Ovary (tissue), 7 donors: ENCODE measurements at regions not wholly inside any gene's neighbourhood (a gene's known extent, or its start where the extent isn't known, plus 50 kb on each side); places are given as distances from the start of the nearest gene placed in this dataset.

Source experiments
- DNase-seq, 5 donors: peaks; one replicate each; pipeline ENCODE4 v3.0.0-alpha.2; 2019 to 2020
- H3K27ac ChIP-seq, 2 donors: fragments of 200-600 bp; one replicate each; pipeline versions ENCODE4 v1.5.1 to v1.8.0; 2019 to 2022
- H3K27me3 ChIP-seq: fragments of 200-600 bp; one replicate; pipeline ENCODE4 v1.8.0; 2022
- H3K36me3 ChIP-seq: fragments of 200-600 bp; sonication (generic); one replicate; pipeline ENCODE4 v1.5.1; 2019
- H3K4me1 ChIP-seq: one replicate; pipeline ENCODE4 v1.8.1; 2013; ENCODE audit warnings: mild to moderate bottlenecking, moderate library complexity; ENCODE audit not compliant: insufficient read depth
- H3K4me3 ChIP-seq: fragments of 200-600 bp; sonication (generic); one replicate; pipeline ENCODE4 v1.5.1; 2017
- H3K9me3 ChIP-seq, 2 donors: fragments of 200-600 bp in 1 of 2; sonication (generic) in 1 of 2; one replicate each; pipeline versions ENCODE4 v1.5.1 to v1.8.1; 2013 to 2019; ENCODE audit warnings: mild to moderate bottlenecking in 1 of 2, moderate library complexity in 1 of 2
- EP300 ChIP-seq: sonication (generic); formaldehyde crosslinking; IDR thresholded peaks from one replicate; pipeline ENCODE4 v1.6.1; 2017; ENCODE audit warnings: antibody characterized with exemption
- POLR2A ChIP-seq: fragments of 450-650 bp; IDR thresholded peaks from one replicate; pipeline ENCODE4 v1.6.1; 2017; ENCODE audit warnings: antibody characterized with exemption, mild to moderate bottlenecking, moderate library complexity
- WGBS, 3 donors: extraction: QIAGEN DNeasy Blood & Tissue Kit in 1 of 3; methylation state at CpG; one replicate each; pipeline versions ENCODE4 v1.1.5 to v1.1.7; 2013 to 2017; 5-methylcytosine and 5-hydroxymethylcytosine counted together
- intact Hi-C, 4 donors: fragments of 100-400 bp; cut with DNase I; formaldehyde crosslinking; loops; one replicate each; pipeline versions ENCODE4 v1.11.0 to v1.15.1; 2022 to 2023
- TF ChIP-seq, protein P1 (sequence below), 3 donors: fragments of 450-650 bp in 2 of 3; fragments of 200-600 bp in 1 of 3; IDR thresholded peaks; one replicate each; pipeline versions ENCODE4 v1.5.1 to v1.8.0; 2016 to 2022; ENCODE audit warnings: antibody characterized with exemption in 3 of 3, mild to moderate bottlenecking in 1 of 3
- donor health status: DM: no; HTN: no; CAD: no; lungs with moderate emphysema.
- donor health status: DM: no; HTN: no; CAD: no.
- donor health status: Bipolar disorder and iron deficiency.
- donor health status: DM: no; HTN: no; CAD: no.
- donor health status: DM: yes; HTN: yes; CAD: no.

DNA sequence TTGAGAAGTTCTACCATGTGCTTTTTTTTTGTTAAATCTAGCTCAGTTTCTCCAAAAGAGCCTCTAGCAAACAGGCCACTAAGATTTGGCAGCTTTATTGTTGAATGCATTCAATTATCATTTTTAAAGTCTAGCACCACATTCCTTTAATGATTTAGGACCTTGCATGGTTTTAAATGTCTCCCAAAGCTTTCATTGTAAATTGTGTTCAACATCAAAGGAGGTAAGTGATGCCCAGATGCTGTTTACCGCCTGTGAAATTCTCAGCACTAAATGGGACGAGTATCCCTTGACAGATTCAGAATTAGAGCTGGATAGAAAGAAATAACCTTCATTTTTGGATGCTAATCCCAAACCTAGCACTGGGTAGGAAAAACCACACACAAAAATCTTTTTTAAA is 112.1 kb upstream of the FAM204A start:
- Histone ChIP-seq H3K27me3 (no peaks in the 10 kb centered on the region), H3K36me3 (no peaks in the 10 kb centered on the region), H3K4me1 (no peaks in the 10 kb centered on the region), H3K9me3 (no peaks in the 10 kb centered on the region), H3K27ac (no peak overlapping the region), H3K4me3 (no peak overlapping the region)
- TF ChIP-seq POLR2A (no peak), EP300 (no peak)
- TF ChIP-seq, protein P1, sequence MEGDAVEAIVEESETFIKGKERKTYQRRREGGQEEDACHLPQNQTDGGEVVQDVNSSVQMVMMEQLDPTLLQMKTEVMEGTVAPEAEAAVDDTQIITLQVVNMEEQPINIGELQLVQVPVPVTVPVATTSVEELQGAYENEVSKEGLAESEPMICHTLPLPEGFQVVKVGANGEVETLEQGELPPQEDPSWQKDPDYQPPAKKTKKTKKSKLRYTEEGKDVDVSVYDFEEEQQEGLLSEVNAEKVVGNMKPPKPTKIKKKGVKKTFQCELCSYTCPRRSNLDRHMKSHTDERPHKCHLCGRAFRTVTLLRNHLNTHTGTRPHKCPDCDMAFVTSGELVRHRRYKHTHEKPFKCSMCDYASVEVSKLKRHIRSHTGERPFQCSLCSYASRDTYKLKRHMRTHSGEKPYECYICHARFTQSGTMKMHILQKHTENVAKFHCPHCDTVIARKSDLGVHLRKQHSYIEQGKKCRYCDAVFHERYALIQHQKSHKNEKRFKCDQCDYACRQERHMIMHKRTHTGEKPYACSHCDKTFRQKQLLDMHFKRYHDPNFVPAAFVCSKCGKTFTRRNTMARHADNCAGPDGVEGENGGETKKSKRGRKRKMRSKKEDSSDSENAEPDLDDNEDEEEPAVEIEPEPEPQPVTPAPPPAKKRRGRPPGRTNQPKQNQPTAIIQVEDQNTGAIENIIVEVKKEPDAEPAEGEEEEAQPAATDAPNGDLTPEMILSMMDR (IDR thresholded peaks at IDR 0.05), result no peak
- no peak for DNase-seq
- intact Hi-C loops, result no loop called here
- 45 to 74% (median 52%) methylated on average over 2 of the region's 2 CpGs for WGBS, 3 donors

DNA sequence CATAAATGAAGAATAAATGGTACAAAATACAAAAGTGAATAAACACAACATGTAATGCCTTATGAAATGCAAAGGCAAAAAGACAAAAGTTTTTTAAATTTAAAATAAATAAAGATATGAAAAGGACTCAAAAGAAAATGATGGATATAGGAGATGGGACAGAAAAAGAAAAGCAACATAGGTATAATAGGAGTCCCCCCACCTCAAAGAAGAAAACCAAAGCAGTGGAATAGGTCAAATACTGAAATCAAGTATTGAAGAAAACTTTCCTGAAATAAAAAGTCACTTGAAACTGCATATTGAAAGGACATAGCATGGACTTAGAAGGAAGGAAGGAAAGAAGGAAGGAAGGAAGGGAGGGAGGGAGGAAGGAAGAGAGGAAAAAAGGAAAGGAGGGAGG is 110.0 kb upstream of the FAM204A start:
- Histone ChIP-seq H3K9me3 (no peaks in the 10 kb centered on the region), H3K36me3 (no peaks in the 10 kb centered on the region), H3K4me3 (no peak overlapping the region), H3K27me3 (no peaks in the 10 kb centered on the region), H3K27ac (no peak overlapping the region), H3K4me1 (no peaks in the 10 kb centered on the region)
- TF ChIP-seq POLR2A (no peak), EP300 (no peak)
- TF ChIP-seq, protein P1 (IDR thresholded peaks at IDR 0.05), result no peak
- no peak for DNase-seq
- intact Hi-C loops, result no loop called here

DNA sequence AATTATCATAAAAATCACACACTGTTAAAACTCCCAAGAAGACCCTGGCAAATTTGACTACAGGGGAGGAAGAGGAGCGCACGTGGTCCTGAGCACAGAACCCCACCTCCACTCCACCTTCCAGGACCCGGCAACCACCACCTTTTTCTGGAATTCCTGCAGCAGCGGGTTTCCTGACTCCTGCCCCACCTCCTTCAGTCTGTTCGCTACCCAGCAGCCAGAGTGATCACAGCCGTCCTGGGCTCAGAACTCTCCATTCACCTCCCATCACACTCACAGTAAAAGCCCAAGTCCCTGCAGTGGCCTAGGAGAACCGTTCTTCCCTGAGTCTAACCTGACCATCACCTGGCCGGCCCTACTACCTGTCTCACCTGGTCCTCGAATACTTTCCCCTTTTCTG is 107.4 kb upstream of the FAM204A start:
- 59 to 79% (median 77%) methylated on average over 9 of the region's 9 CpGs for WGBS, 3 donors
- Histone ChIP-seq H3K9me3 (no peaks in the 10 kb centered on the region), H3K36me3 (no peaks in the 10 kb centered on the region), H3K27me3 (no peaks in the 10 kb centered on the region), H3K4me3 (no peak overlapping the region), H3K27ac (no peak overlapping the region), H3K4me1 (no peaks in the 10 kb centered on the region)
- intact Hi-C loops, result no loop called here
- TF ChIP-seq POLR2A (no peak), EP300 (no peak)
- TF ChIP-seq, protein P1 (IDR thresholded peaks at IDR 0.05), result no peak
- DNase-seq, result no peak

DNA sequence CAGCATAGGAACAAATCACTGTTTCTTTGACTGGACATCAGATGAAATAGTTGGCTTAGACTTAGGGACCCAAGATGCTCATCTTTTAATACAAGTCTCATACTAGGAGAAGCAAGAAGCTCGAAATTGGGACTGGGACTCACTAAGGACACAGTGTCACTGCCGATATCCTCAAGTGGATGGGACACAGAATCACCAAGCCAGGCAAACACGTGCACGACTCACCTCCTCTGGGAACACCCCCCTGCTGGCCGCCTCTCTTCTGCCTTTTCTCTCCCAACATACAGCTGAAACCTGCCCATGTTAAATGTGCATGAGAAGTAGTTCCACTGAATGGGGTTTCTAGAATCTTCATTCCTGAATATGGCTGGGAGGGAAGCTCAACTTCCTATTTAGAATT is 106.6 kb upstream of the FAM204A start:
- Histone ChIP-seq H3K27me3 (no peaks in the 10 kb centered on the region), H3K9me3 (no peaks in the 10 kb centered on the region), H3K36me3 (no peaks in the 10 kb centered on the region), H3K4me1 (no peaks in the 10 kb centered on the region), H3K4me3 (no peak overlapping the region), H3K27ac (no peak overlapping the region)
- WGBS, 3 donors, result 75 to 80% (median 79%) methylated on average over 5 of the region's 5 CpGs
- TF ChIP-seq, protein P1 (IDR thresholded peaks at IDR 0.05), result no peak
- TF ChIP-seq EP300, result no peak
- TF ChIP-seq POLR2A, result no peak
- intact Hi-C loops, result no loop called here
- no peak for DNase-seq
